MM.1S (cell line): ENCODE measurements at regions not wholly inside any gene's neighbourhood (a gene's known extent, or its start where the extent isn't known, plus 50 kb on each side); places are given as distances from the start of the nearest gene placed in this dataset.

Experiments
- CTCF ChIP-seq: fragments of 300-600 bp; sonication (generic); IDR thresholded peaks from 2 replicates; pipeline ENCODE4 v1.5.1; 2016; ENCODE audit warnings: antibody characterized with exemption, low read length, mixed read lengths
- EZH2 ChIP-seq: fragments of 300-600 bp; sonication (generic); optimal IDR thresholded peaks from 2 replicates; pipeline ENCODE3; 2017; ENCODE audit warnings: low read depth, mild to moderate bottlenecking, antibody characterized with exemption, low read length, mixed read lengths
- EZH2phosphoT487 ChIP-seq: fragments of 300-600 bp; sonication (generic); IDR thresholded peaks from 2 replicates; pipeline ENCODE4 v1.6.1; 2018; ENCODE audit warnings: antibody characterized with exemption, low read length

GRCh38 chr3:161731968-161732367, 235.4 kb downstream of the OTOL1 start:
- TF ChIP-seq CTCF (no peak), EZH2phosphoT487 (no peak), EZH2 (no peak)
